ENCODE measurements at regions not wholly inside any gene's neighbourhood (a gene's known extent, or its start where the extent isn't known, plus 50 kb on each side); places are given as distances from the start of the nearest gene placed in this dataset.

GRCh38 chr7:120186688-120187087 is 86.3 kb upstream of the KCND2 start:
- TF ChIP-seq ATF3 (IDR thresholded peaks at IDR 0.05) (no peak), HNF4A (conservative IDR thresholded peaks at IDR 0.05) (no peak), NR2F2 (IDR thresholded peaks at IDR 0.05) (no peak), FOXA2 (IDR thresholded peaks at IDR 0.05) (no peak), MAX (IDR thresholded peaks at IDR 0.05) (no peak), YY1 (IDR thresholded peaks at IDR 0.05) (no peak)
- WGBS, result 84% methylated on average over 4 of the region's 4 CpGs

GRCh38 chr7:120189623-120190022 is 83.4 kb upstream of the KCND2 start:
- DNase-seq (ENCODE audit: low spot score), result no peak
- H3K27me3 ChIP-seq (ENCODE audit: control insufficient read depth in 4 of 4, insufficient read depth in 4 of 4, low read length in 3 of 4), result no peaks in the 10 kb centered on the region
- peaks cover 0 to 2% (median 0%) of the 10 kb centered on the region in 4 donors for H3K9me3 ChIP-seq (ENCODE audit: control insufficient read depth in 4 of 4, low read length in 3 of 4)
- TF ChIP-seq RAD21 (IDR thresholded peaks at IDR 0.05) (no peak), MAX (IDR thresholded peaks at IDR 0.05) (no peak), ATF3 (IDR thresholded peaks at IDR 0.05) (no peak), RXRA (IDR thresholded peaks at IDR 0.05) (no peak), YY1 (IDR thresholded peaks at IDR 0.05) (no peak), JUND (IDR thresholded peaks at IDR 0.05) (no peak), HNF4G (IDR thresholded peaks at IDR 0.05) (no peak), SP1 (IDR thresholded peaks at IDR 0.05) (no peak), FOXA2 (IDR thresholded peaks at IDR 0.05) (no peak), NR2F2 (IDR thresholded peaks at IDR 0.05) (no peak)
- TF ChIP-seq, protein P1, sequence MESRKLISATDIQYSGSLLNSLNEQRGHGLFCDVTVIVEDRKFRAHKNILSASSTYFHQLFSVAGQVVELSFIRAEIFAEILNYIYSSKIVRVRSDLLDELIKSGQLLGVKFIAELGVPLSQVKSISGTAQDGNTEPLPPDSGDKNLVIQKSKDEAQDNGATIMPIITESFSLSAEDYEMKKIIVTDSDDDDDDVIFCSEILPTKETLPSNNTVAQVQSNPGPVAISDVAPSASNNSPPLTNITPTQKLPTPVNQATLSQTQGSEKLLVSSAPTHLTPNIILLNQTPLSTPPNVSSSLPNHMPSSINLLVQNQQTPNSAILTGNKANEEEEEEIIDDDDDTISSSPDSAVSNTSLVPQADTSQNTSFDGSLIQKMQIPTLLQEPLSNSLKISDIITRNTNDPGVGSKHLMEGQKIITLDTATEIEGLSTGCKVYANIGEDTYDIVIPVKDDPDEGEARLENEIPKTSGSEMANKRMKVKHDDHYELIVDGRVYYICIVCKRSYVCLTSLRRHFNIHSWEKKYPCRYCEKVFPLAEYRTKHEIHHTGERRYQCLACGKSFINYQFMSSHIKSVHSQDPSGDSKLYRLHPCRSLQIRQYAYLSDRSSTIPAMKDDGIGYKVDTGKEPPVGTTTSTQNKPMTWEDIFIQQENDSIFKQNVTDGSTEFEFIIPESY (IDR thresholded peaks at IDR 0.05), result no peak
- no peak overlapping the region for H3K9ac ChIP-seq (ENCODE audit: low read depth in 1 of 2, low read length in 2 of 2)
- no peak overlapping the region for H3K27ac ChIP-seq (ENCODE audit: low read depth in 1 of 2, low read length in 2 of 2)
- H3K4me3 ChIP-seq (ENCODE audit: low read depth in 1 of 3, low read length in 3 of 3), result no peak overlapping the region
- no peaks in the 10 kb centered on the region for H3K4me1 ChIP-seq (ENCODE audit: control insufficient read depth in 4 of 4, insufficient read depth in 4 of 4, low read length in 3 of 4)
- no peaks in the 10 kb centered on the region for H3K36me3 ChIP-seq (ENCODE audit: control insufficient read depth in 4 of 4, insufficient read depth in 3 of 4, low read depth in 1 of 4, low read length in 3 of 4)

More at GRCh38 chr7:120186688-120187087, 86.3 kb upstream of the KCND2 start:
- DNase-seq (ENCODE audit: low spot score), result no peak
- Histone ChIP-seq H3K36me3 (ENCODE audit: control insufficient read depth in 4 of 4, insufficient read depth in 3 of 4, low read depth in 1 of 4, low read length in 3 of 4) (no peaks in the 10 kb centered on the region), H3K9ac (ENCODE audit: low read depth in 1 of 2, low read length in 2 of 2) (no peak overlapping the region), H3K4me3 (ENCODE audit: low read depth in 1 of 3, low read length in 3 of 3) (no peak overlapping the region), H3K27ac (ENCODE audit: low read depth in 1 of 2, low read length in 2 of 2) (no peak overlapping the region), H3K4me1 (ENCODE audit: control insufficient read depth in 4 of 4, insufficient read depth in 4 of 4, low read length in 3 of 4) (no peaks in the 10 kb centered on the region), H3K9me3 (ENCODE audit: control insufficient read depth in 4 of 4, low read length in 3 of 4) (peaks cover 0 to 2% (median 0%) of the 10 kb centered on the region in 4 donors), H3K27me3 (ENCODE audit: control insufficient read depth in 4 of 4, insufficient read depth in 4 of 4, low read length in 3 of 4) (no peaks in the 10 kb centered on the region)

DNA sequence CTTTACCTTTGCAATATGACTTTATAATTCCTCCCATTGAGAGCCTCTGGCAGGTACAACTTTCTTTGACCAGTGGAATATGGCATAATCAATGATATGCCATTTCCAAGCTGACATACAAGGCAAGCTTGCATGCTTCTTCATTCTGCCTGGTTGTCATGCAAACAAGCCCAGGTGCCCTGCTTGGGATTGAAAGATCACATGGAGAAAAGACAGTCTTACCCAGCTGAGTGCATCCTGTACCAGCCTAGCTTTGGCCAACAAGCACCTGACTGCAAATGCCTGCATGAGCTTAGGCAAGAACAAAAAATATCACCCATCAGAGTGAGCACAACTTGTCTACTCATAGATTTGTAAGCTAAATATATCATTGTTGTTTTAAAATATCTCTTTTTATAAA is 82.9 kb upstream of the KCND2 start:
- H3K27me3 ChIP-seq (ENCODE audit: control insufficient read depth in 4 of 4, insufficient read depth in 4 of 4, low read length in 3 of 4), result no peaks in the 10 kb centered on the region
- no peak for DNase-seq (ENCODE audit: low spot score)
- no peak overlapping the region for H3K4me3 ChIP-seq (ENCODE audit: low read depth in 1 of 3, low read length in 3 of 3)
- no peak overlapping the region for H3K27ac ChIP-seq (ENCODE audit: low read depth in 1 of 2, low read length in 2 of 2)
- no peak for TF ChIP-seq TAF1 (conservative IDR thresholded peaks at IDR 0.05)
- no peak for TF ChIP-seq FOXA2 (IDR thresholded peaks at IDR 0.05)
- no peak for TF ChIP-seq HNF4G (IDR thresholded peaks at IDR 0.05)
- TF ChIP-seq MAX (IDR thresholded peaks at IDR 0.05), result no peak
- H3K4me1 ChIP-seq (ENCODE audit: control insufficient read depth in 4 of 4, insufficient read depth in 4 of 4, low read length in 3 of 4), result no peaks in the 10 kb centered on the region
- H3K9ac ChIP-seq (ENCODE audit: low read depth in 1 of 2, low read length in 2 of 2), result no peak overlapping the region
- peaks cover 0 to 2% (median 0%) of the 10 kb centered on the region in 4 donors for H3K9me3 ChIP-seq (ENCODE audit: control insufficient read depth in 4 of 4, low read length in 3 of 4)
- no peaks in the 10 kb centered on the region for H3K36me3 ChIP-seq (ENCODE audit: control insufficient read depth in 4 of 4, insufficient read depth in 3 of 4, low read depth in 1 of 4, low read length in 3 of 4)

Data from liver (tissue), 7 donors.